ENCODE measurements at regions not wholly inside any gene's neighbourhood (a gene's known extent, or its start where the extent isn't known, plus 50 kb on each side); places are given as distances from the start of the nearest gene placed in this dataset.

- Histone ChIP-seq H2AFZ (ENCODE audit: low read length) (no peak overlapping the region), H3K9me3 (ENCODE audit: low read length) (no peaks in the 10 kb centered on the region), H3K36me3 (ENCODE audit: low read depth, low read length) (no peaks in the 10 kb centered on the region), H3K4me3 (ENCODE audit: low read length) (no peak overlapping the region), H3F3A (ENCODE audit: low read length, unreplicated experiment) (no peaks in the 10 kb centered on the region), H3K9ac (ENCODE audit: low read length) (no peak overlapping the region), H4K20me1 (ENCODE audit: low read length) (no peaks in the 10 kb centered on the region), H3K79me2 (ENCODE audit: low read length) (no peaks in the 10 kb centered on the region), H3K9me2 (replicated peaks; ENCODE audit: low read length) (no peaks in the 10 kb centered on the region), H3K4me1 (ENCODE audit: insufficient read depth, low read length) (no peaks in the 10 kb centered on the region), H3K27ac (ENCODE audit: low read length) (no peak overlapping the region), H3K27me3 (ENCODE audit: low read length) (peaks cover 4% of the 10 kb centered on the region; the same call in 1 of the 2 replicates), H3K4me2 (ENCODE audit: low read length) (no peak overlapping the region)
- ChIA-PET CTCF (no interaction called here), POLR2A (ENCODE audit: unreplicated experiment) (no interaction called here)
- BruUV-seq (replicated peaks): no TSS peak
- intact Hi-C loops (cut with micrococcal nuclease): no loop called here
- ATAC-seq (no peak), DNase-seq (no peak)
- TF ChIP-seq EZH2phosphoT487 (IDR thresholded peaks at IDR 0.05; ENCODE audit: borderline replicate concordance, low read length) (no peak), CTCF (conservative IDR thresholded peaks at IDR 0.05; ENCODE audit: low read depth, low read length) (no peak), EZH2 (IDR thresholded peaks at IDR 0.05; ENCODE audit: low read length, unreplicated experiment) (no peak)
These were observed 93.0 kb upstream of the ARHGAP24 start for GRCh38 chr4:85381968-85382367.

GRCh38 chr4:85391071-85391470 is 83.9 kb upstream of the ARHGAP24 start:
- Histone ChIP-seq H3F3A (ENCODE audit: low read length, unreplicated experiment) (no peaks in the 10 kb centered on the region), H3K27me3 (ENCODE audit: low read length) (no peaks in the 10 kb centered on the region), H3K4me3 (ENCODE audit: low read length) (no peak overlapping the region), H3K9me2 (replicated peaks; ENCODE audit: low read length) (no peaks in the 10 kb centered on the region), H3K9ac (ENCODE audit: low read length) (no peak overlapping the region), H3K9me3 (ENCODE audit: low read length) (no peaks in the 10 kb centered on the region), H4K20me1 (ENCODE audit: low read length) (no peaks in the 10 kb centered on the region), H2AFZ (ENCODE audit: low read length) (no peak overlapping the region), H3K79me2 (ENCODE audit: low read length) (no peaks in the 10 kb centered on the region), H3K36me3 (ENCODE audit: low read depth, low read length) (no peaks in the 10 kb centered on the region), H3K27ac (ENCODE audit: low read length) (no peak overlapping the region), H3K4me2 (ENCODE audit: low read length) (no peak overlapping the region), H3K4me1 (ENCODE audit: insufficient read depth, low read length) (no peaks in the 10 kb centered on the region)
- CTCF ChIA-PET: no interaction called here
- intact Hi-C loops (cut with micrococcal nuclease): no loop called here
- DNase-seq (no peak), ATAC-seq (no peak)
- no peak for TF ChIP-seq EZH2phosphoT487 (IDR thresholded peaks at IDR 0.05; ENCODE audit: borderline replicate concordance, low read length)
- TF ChIP-seq CTCF (conservative IDR thresholded peaks at IDR 0.05; ENCODE audit: low read depth, low read length): no peak
- TF ChIP-seq EZH2 (IDR thresholded peaks at IDR 0.05; ENCODE audit: low read length, unreplicated experiment): no peak
- POLR2A ChIA-PET (ENCODE audit: unreplicated experiment): no interaction called here
- BruUV-seq (replicated peaks): no TSS peak

GRCh38 chr4:85391589-85392410 is 83.2 kb upstream of the ARHGAP24 start:
- ChIA-PET POLR2A (ENCODE audit: unreplicated experiment) (no interaction called here), CTCF (no interaction called here)
- no TSS peak for BruUV-seq (replicated peaks)

More at GRCh38 chr4:85391589-85392410, 83.2 kb upstream of the ARHGAP24 start:
- Histone ChIP-seq H3K79me2 (ENCODE audit: low read length) (no peaks in the 10 kb centered on the region), H4K20me1 (ENCODE audit: low read length) (no peaks in the 10 kb centered on the region), H3K9me3 (ENCODE audit: low read length) (no peaks in the 10 kb centered on the region), H3K27ac (ENCODE audit: low read length) (no peak overlapping the region), H3K36me3 (ENCODE audit: low read depth, low read length) (no peaks in the 10 kb centered on the region), H3K27me3 (ENCODE audit: low read length) (no peaks in the 10 kb centered on the region), H3K9ac (ENCODE audit: low read length) (no peak overlapping the region), H3K4me2 (ENCODE audit: low read length) (no peak overlapping the region), H3F3A (ENCODE audit: low read length, unreplicated experiment) (no peaks in the 10 kb centered on the region), H2AFZ (ENCODE audit: low read length) (no peak overlapping the region), H3K4me1 (ENCODE audit: insufficient read depth, low read length) (no peaks in the 10 kb centered on the region), H3K9me2 (replicated peaks; ENCODE audit: low read length) (no peaks in the 10 kb centered on the region), H3K4me3 (ENCODE audit: low read length) (no peak overlapping the region)
- intact Hi-C loops (cut with micrococcal nuclease): no loop called here
- no peak for TF ChIP-seq EZH2phosphoT487 (IDR thresholded peaks at IDR 0.05; ENCODE audit: borderline replicate concordance, low read length)
- no peak for TF ChIP-seq CTCF (conservative IDR thresholded peaks at IDR 0.05; ENCODE audit: low read depth, low read length)
- TF ChIP-seq EZH2 (IDR thresholded peaks at IDR 0.05; ENCODE audit: low read length, unreplicated experiment): no peak
- DNase-seq: no peak
- no peak for ATAC-seq
